Glomerular visceral epithelial cell (primary cell): ENCODE measurements at regions not wholly inside any gene's neighbourhood (a gene's known extent, or its start where the extent isn't known, plus 50 kb on each side); places are given as distances from the start of the nearest gene placed in this dataset.
A peak's percentile ranks its signal among the peaks of the same experiment; 100 is the strongest.

Source experiments
- DNase-seq: peaks from one replicate; pipeline ENCODE4 v3.0.0-alpha.2; 2016; ENCODE audit errors: extremely low spot score

GRCh38 chr2:200725596-200725995 lies 86.1 kb upstream of the BZW1 start:
- DNase-seq = no peak

DNA sequence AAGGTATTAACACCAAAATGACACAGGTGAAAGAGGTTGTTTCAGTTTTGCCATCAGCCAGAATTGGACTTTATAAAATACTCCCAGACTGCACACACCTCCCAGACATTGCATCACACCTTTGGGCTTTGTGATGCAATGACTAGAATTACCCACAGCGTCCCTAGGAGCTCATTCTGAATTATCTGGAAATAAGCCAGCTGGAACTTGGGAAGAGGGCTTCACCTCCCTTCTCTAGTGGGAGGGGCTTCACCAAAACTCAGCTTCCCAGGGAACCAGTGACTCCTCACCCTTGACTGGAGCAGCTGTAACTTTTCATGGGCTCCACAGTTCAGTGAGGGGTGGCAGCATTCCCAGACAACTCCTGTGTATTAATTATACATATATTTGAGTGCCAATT lies 83.1 kb upstream of the BZW1 start:
- peak; percentile 24 for DNase-seq

- no peak for DNase-seq
These were observed 81.4 kb upstream of the BZW1 start for GRCh38 chr2:200730302-200730701.

DNA sequence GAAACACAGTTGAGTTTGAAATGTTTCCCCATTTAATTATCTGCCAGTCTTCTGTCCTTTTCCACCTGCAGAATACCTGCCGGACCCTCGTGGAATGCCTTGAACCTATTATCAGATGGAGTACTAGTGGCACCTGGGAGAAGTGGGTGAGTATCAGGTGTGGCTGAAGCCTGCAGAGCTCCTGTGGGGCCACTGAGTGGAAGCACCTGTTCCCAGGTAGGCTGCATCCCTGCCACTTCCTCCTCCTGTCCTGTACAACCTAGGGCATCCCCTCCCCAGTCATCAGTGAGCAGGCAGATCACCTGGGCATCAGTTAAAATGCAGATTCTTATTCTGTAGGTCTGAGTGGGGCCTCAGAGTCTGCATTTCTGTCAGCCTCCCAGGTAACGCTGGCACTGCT lies 80.8 kb upstream of the BZW1 start:
- DNase-seq = no peak

- no peak for DNase-seq
These were observed 78.8 kb upstream of the BZW1 start for GRCh38 chr2:200732866-200733265.

- DNase-seq = no peak
These were observed 78.0 kb upstream of the BZW1 start for GRCh38 chr2:200733713-200734198.

- DNase-seq = peak; percentile 22
These were observed 76.6 kb upstream of the BZW1 start for GRCh38 chr2:200735061-200735460.

GRCh38 chr2:200736646-200737274 lies 75.0 kb upstream of the BZW1 start:
- no peak for DNase-seq

DNA sequence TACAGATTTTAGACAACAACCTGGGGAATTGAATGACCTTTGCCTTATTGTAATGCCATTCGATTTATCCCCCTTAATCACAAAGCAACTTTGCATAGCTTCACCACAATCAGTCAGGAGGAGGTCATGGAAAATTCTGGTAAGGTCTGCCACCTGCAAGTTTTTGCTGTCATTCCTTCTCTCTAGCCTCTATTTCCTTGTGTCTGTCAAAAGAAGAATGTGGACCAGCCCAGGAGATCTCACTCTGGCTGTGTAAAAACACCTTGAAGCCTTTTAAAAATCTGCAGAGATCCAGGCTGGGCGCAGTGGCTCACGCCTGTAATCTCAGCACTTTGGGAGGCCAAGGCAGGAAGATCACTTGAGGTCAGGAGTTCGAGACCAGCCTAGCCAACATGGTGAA lies 74.1 kb upstream of the BZW1 start:
- no peak for DNase-seq

DNA sequence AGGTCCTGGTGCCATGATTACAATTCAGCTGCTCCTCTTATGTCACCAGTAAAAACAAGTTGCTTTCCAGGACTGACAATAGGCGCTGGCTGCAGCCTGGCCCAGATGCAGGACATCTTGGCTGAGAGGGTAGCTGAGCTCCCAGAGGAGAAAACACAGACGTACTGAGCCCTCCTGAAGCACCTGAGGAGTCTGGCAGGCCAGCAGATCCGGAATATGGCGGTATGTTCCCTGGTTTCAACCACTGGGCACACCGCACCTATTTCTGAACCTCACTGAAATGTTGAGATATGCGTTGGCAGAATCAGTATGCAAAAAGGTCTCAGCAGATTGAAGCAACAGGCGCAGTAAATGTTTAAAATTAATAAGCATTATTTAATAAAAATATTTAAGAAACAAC lies 73.1 kb upstream of the BZW1 start:
- DNase-seq = no peak

DNA sequence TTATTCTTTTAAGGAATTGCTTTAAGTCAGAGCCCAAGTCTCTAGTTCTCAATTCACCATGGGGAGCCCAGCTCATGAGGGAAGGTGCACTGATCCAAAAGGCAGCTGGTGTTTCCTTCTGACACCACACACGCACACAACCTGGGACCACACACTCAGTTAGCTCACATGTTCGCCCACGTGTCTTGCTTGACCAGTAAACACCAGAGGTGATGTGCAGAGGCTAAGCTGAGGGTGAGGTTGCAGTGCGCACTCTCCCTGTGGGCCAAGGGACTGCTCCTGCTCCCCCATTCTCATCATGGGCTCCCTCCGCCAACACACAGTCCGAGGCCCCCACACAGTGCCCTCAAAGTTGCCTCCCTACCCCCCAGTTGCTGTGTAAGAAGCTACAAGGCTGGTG lies 70.8 kb upstream of the BZW1 start:
- no peak for DNase-seq

- no peak for DNase-seq
These were observed 70.1 kb upstream of the BZW1 start for GRCh38 chr2:200741468-200742202.

DNA sequence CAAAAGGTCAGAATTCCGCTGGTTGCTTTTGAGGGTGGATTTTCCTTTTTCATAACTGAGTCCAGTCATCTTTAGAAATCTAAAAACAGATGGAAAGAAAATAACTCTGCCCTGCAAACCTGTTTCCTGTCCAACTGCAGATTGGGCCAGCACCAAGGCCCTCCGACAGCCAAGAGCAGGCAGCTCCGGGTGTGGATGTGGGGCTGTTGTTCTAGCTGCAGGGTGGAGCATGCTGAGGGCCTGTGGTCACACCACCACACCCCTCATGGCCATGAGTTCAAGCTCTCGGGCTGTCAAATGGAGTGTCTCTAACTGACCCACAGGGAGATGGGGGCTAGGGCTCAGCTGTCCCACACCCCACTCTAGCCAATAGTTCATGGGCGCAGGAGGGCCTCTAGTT lies 69.3 kb upstream of the BZW1 start:
- no peak for DNase-seq

GRCh38 chr2:200743042-200743676 lies 68.6 kb upstream of the BZW1 start:
- DNase-seq = no peak

DNA sequence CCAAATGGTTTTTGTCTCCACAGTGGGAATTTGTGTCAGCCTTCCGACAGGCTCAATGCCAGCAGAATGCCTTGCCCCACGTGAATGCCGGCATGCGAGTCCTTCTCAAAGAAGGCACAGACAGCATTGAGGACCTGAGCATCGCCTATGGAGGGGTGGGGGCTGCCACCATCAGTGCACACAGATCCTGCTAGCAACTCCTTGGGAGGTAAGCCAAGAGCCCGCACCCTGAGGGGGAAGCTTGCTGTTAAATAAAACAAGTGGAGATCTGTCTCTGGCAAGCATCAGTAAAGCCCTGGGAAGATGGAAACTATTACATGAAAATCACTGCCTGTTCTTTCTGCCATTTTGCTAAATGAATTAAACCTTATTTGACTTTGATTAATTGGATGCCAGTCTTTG lies 67.5 kb upstream of the BZW1 start:
- DNase-seq = no peak

- DNase-seq = no peak
These were observed 65.4 kb upstream of the BZW1 start for GRCh38 chr2:200746301-200746700.

- peak; percentile 85 for DNase-seq
These were observed 63.8 kb upstream of the BZW1 start for GRCh38 chr2:200747668-200748618.

DNA sequence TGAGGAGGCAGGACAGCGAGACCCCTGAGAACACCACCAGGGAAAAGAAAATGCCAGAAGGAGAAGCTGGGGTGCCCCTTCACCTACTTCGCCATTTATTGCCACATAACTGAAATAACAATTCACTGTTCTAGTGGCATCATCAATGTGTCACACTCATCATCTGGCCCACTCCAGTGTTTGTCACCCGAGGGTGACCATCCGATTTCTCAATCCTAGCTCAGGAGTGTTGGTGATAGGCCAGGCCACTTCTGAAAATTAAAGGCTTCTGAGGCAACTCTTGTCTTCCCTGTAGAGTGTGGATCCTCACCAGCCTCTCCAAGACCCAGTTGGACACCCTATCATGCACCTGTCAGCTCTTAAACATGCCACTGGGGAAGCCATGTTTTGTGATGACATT lies 62.9 kb upstream of the BZW1 start:
- DNase-seq = no peak

GRCh38 chr2:200749631-200750322 lies 61.9 kb upstream of the BZW1 start:
- DNase-seq = no peak

- no peak for DNase-seq
These were observed 61.3 kb upstream of the BZW1 start for GRCh38 chr2:200750323-200750910.

DNA sequence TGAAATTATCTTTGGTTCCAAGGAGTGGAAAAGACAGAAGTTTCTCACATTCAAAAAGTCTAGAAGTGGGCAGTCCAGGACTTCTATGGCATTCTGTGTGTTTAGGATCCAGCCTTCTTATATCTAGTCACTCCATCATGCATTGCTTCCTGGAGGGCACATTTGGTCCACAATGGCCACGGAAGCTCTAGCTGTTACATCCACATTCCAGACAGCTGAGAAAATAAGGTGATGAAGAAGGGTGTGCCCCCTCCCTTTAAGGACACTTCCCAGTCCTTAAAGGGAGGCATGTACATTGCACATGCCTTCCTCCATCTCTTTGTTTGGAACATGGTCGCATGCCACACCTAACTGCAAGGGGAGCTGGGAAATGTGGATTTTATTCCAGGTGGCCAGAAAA lies 59.9 kb upstream of the BZW1 start:
- no peak for DNase-seq
